Erythroblast (primary cell): ENCODE measurements at regions not wholly inside any gene's neighbourhood (a gene's known extent, or its start where the extent isn't known, plus 50 kb on each side); places are given as distances from the start of the nearest gene placed in this dataset.
"Not testable (repeated sequence)": the region's sequence is repeated elsewhere in the genome, so short reads cannot be mapped to it uniquely, and the experiment has no call there.

Experiments used
- DNase-seq, 2 experiments: peaks; one replicate each; lab custom pipeline; 2025; lab: John Stamatoyannopoulos, UW
- GATA1 ChIP-seq: IDR thresholded peaks from 2 replicates; pipeline ENCODE4 v1.6.1; 2011; ENCODE audit warnings: low read depth, mild to moderate bottlenecking, control low read depth, low read length, moderate library complexity
- POLR2A ChIP-seq: IDR thresholded peaks from 2 replicates; pipeline ENCODE4 v1.6.1; 2011; ENCODE audit warnings: mild to moderate bottlenecking, low read length

- DNase-seq, result no peak
- TF ChIP-seq GATA1, result no peak
- no peak for TF ChIP-seq POLR2A
Observed at GRCh38 chr13:19123502-19123901, 58.1 kb downstream of the TUBA3C start.

GRCh38 chr13:19117913-19118739, 63.5 kb downstream of the TUBA3C start:
- TF ChIP-seq POLR2A, result no peak
- no peak for DNase-seq

GRCh38 chr13:19109225-19109624, 72.4 kb downstream of the TUBA3C start:
- DNase-seq, result not testable (repeated sequence)

GRCh38 chr13:19103140-19103539, 78.5 kb downstream of the TUBA3C start:
- TF ChIP-seq POLR2A, result no peak
- no peak for DNase-seq

GRCh38 chr13:19093369-19093768, 88.3 kb downstream of the TUBA3C start:
- no peak for DNase-seq
- TF ChIP-seq POLR2A, result no peak
- no peak for TF ChIP-seq GATA1

GRCh38 chr13:19090495-19090894, 91.1 kb downstream of the TUBA3C start:
- no peak for DNase-seq
- TF ChIP-seq POLR2A (no peak), GATA1 (no peak)

- DNase-seq, result no peak
- TF ChIP-seq POLR2A, result no peak
- TF ChIP-seq GATA1, result no peak
Observed at GRCh38 chr13:19089315-19089714, 92.3 kb downstream of the TUBA3C start.

GRCh38 chr13:19088416-19088815, 93.2 kb downstream of the TUBA3C start:
- no peak for DNase-seq
- no peak for TF ChIP-seq GATA1
- no peak for TF ChIP-seq POLR2A

- no peak for DNase-seq
- TF ChIP-seq POLR2A, result no peak
- TF ChIP-seq GATA1, result no peak
Observed at GRCh38 chr13:19085876-19086275, 95.7 kb downstream of the TUBA3C start.

- no peak for DNase-seq
- TF ChIP-seq POLR2A (no peak), GATA1 (no peak)
Observed at GRCh38 chr13:19085258-19085657, 96.4 kb downstream of the TUBA3C start.

GRCh38 chr13:19083340-19083739, 98.3 kb downstream of the TUBA3C start:
- TF ChIP-seq GATA1, result no peak
- no peak for DNase-seq

- no peak for DNase-seq
- TF ChIP-seq GATA1 (no peak), POLR2A (no peak)
Observed at GRCh38 chr13:19075418-19075817, 106.2 kb downstream of the TUBA3C start.

GRCh38 chr13:19074519-19074918, 107.1 kb downstream of the TUBA3C start:
- no peak for TF ChIP-seq POLR2A
- TF ChIP-seq GATA1, result no peak
- no peak for DNase-seq

GRCh38 chr13:19074106-19074505, 107.5 kb downstream of the TUBA3C start:
- not testable (repeated sequence) for DNase-seq

- not testable (repeated sequence) for DNase-seq
Observed at GRCh38 chr13:19072956-19073706, 108.5 kb downstream of the TUBA3C start.
